GM12864 (cell line): ENCODE measurements at regions not wholly inside any gene's neighbourhood (a gene's known extent, or its start where the extent isn't known, plus 50 kb on each side); places are given as distances from the start of the nearest gene placed in this dataset.

Experiments
- DNase-seq: peaks from one replicate; pipeline ENCODE4 v3.0.0-alpha.2; 2011; ENCODE audit warnings: low read depth
- H3K4me3 ChIP-seq: 2 replicates; pipeline ENCODE4 v1.5.1; 2011; ENCODE audit warnings: mild to moderate bottlenecking, low read depth, low read length, control low read depth
- TF ChIP-seq, protein P1 (sequence below): IDR thresholded peaks from 2 replicates; pipeline ENCODE4 v1.5.1; 2011; ENCODE audit warnings: low read depth, mild to moderate bottlenecking, moderate library complexity, low read length, control low read depth, inconsistent platforms; ENCODE audit errors: missing control alignments

DNA sequence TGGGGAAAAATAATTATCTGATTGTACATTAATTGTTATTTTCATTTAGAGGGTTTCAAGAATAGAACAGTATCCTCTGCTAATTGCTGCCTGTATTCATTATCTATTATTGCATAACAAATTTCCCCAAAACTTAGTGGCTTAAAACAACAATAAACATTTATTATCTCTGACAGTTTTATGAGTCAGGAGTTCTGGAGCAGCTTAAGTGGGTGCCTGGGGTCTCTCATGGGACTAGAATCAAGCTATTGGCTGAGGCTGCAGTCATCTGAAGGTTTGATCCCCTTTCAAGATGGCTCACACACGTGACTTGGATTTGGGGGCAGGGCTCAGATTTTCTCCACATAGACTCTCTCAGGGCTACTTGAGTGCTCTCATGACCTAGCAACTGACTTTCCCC lies 98.1 kb upstream of the JADE1 start:
- H3K4me3 ChIP-seq, result no peak overlapping the region
- no peak for DNase-seq
- TF ChIP-seq, protein P1, sequence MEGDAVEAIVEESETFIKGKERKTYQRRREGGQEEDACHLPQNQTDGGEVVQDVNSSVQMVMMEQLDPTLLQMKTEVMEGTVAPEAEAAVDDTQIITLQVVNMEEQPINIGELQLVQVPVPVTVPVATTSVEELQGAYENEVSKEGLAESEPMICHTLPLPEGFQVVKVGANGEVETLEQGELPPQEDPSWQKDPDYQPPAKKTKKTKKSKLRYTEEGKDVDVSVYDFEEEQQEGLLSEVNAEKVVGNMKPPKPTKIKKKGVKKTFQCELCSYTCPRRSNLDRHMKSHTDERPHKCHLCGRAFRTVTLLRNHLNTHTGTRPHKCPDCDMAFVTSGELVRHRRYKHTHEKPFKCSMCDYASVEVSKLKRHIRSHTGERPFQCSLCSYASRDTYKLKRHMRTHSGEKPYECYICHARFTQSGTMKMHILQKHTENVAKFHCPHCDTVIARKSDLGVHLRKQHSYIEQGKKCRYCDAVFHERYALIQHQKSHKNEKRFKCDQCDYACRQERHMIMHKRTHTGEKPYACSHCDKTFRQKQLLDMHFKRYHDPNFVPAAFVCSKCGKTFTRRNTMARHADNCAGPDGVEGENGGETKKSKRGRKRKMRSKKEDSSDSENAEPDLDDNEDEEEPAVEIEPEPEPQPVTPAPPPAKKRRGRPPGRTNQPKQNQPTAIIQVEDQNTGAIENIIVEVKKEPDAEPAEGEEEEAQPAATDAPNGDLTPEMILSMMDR, result no peak

DNA sequence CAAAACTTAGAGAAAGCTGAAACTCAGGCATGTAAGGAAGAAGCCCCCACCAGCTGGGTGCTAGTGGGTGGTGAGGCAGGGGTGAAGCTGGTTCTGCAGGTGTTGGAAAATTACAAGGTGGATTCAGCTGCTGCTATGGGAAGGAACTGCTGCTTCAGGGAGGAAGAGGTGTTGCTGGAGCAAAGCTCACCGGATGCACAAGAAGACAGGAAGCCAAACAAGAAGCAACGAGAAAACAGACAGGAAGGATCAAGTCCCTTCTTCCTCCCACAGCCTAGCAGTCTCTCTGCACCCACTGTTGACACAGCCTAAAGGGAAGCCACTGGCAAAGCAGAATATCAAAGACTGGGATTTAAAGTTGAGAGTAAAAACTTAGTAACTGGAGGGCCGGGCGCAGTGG lies 100.2 kb upstream of the JADE1 start:
- H3K4me3 ChIP-seq, result no peak overlapping the region
- DNase-seq, result no peak
- TF ChIP-seq, protein P1, result no peak

DNA sequence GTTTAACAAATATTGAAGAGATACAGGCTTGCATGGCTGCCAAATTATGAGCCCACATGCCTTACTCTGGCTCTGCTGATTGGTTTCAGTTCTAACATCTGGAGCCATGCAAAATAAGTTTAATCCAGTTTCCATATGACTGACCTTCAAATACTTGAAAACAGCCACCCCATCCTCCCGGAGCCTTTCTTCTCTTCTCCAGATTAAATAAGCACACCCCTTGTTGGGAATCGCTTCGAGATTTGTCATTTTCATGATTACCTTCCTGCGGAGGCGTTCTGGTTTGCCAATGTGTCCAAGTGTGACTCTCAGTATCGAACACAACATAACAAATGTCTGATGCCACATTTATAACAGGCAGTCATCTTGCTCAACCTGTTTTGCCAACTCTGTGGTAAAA lies 101.6 kb upstream of the JADE1 start:
- TF ChIP-seq, protein P1, result no peak
- no peak overlapping the region for H3K4me3 ChIP-seq
- no peak for DNase-seq

DNA sequence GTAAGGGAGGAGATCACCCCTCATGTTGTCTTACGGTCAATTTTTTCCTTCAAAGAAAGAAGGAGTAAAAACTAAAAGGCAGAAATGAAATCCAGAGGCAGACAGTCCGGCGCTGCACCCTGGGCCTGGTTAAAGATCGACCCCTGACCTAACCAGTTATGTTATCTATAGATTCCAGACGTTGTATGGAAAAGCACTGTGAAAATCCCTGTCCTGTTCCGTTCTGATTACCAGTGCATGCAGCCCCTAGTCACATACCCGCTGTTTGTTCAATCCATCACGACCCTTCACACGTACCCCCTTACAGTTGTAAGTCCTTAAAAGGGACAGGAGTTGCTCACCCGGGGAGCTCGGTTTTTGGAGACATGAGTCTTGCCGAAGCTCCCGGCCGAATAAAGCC lies 105.6 kb upstream of the JADE1 start:
- no peak overlapping the region for H3K4me3 ChIP-seq
- TF ChIP-seq, protein P1, result no peak
- DNase-seq, result no peak

DNA sequence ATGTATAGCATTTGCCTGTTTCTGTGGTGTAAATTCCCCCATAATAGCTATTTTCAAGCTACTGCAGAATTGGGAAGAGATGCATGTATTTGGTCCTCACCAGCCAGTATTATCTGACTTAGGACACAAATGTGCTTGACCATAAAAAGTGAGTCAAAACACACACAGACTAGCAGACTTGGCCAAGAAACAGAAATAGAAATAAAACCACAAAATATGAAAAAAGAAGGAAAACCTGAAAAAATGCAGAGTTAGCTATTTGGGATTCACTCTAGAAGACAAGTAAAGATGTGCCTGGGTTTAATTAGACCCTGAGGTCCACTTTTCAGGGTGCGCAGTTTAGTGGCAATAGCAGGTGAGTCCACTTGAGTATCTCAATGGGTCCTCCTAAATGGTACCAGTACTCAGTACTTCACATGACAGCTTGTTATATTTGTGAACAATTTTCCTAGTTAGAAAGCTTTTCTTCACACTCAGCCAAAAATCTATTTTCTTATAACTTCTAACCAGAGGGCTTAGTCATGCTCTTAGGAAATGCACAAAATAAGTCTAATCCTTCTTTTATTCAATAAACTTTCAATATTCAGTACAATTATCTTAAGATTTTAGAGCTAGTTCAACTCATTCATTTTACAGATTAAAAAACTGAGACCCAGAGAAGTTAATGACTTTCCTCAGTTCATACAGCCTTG lies 108.7 kb upstream of the JADE1 start:
- TF ChIP-seq, protein P1, result no peak
- no peak for DNase-seq
- H3K4me3 ChIP-seq, result no peak overlapping the region

DNA sequence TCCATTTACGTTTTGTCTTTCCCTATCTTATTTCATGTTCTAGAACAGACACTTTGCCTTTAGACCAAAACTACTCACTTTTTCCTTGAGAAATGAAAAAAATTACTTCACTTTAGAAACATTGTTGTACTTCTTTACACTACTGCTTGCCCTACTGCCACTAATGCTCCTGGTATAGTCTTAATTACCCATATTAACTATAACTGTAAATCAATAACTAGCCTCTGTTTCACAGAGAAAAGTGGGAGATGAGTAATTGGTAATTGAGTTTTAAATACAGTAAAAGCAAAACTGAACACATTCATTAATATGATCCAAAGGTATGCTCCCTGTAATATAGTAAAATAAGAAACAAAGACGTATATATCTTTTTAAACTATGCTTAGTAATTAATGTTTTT lies 111.1 kb upstream of the JADE1 start:
- H3K4me3 ChIP-seq, result no peak overlapping the region
- TF ChIP-seq, protein P1, result no peak
- DNase-seq, result no peak

DNA sequence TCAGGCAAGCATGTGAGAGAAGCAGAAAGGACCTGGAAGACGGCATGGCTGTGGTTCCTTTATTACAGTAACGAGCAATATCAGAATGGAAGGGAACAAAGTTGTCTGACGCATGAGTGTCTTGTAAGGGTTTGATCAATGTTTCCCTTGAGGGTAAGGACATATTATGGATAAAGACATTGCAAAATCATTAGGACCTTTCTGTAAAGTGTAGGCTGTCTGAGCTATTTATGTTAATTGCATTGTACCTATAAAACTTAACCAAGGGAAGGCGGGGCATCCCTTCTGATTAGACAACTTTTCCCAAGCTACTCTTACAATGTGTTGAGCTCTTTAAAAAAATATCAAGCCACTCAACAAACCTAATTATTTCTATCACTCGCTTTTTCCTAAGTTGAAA lies 112.2 kb upstream of the JADE1 start:
- H3K4me3 ChIP-seq, result no peak overlapping the region
- DNase-seq, result no peak
- TF ChIP-seq, protein P1, result no peak
